PC-3 (cell line): ENCODE measurements at regions not wholly inside any gene's neighbourhood (a gene's known extent, or its start where the extent isn't known, plus 50 kb on each side); places are given as distances from the start of the nearest gene placed in this dataset.

Source experiments
- ATAC-seq: fragments of 200-7000 bp; cut with Tn5 transposase; 2 replicates; pipeline ENCODE4 v1.9.1; 2020; ENCODE audit warnings: mild to moderate bottlenecking, moderate library complexity
- BruUV-seq: library from RNA; stranded (reverse); fragments of 400-500 nt; replicated peaks from 2 replicates; lab custom pipeline; 2021; lab: Mats Ljungman, UMichigan
- CTCF ChIA-PET: fragments of 300-600 bp; sonication (Branson Sonifier 250); formaldehyde crosslinking; loops from one replicate; lab custom pipeline; 2022; ENCODE audit warnings: antibody characterized with exemption; lab: Charles Lee
- POLR2A ChIA-PET: fragments of 300-600 bp; sonication (Branson Sonifier 250); formaldehyde crosslinking; loops from one replicate; lab custom pipeline; 2022; ENCODE audit warnings: antibody characterized with exemption; ENCODE audit not compliant: unreplicated experiment; lab: Charles Lee
- DNase-seq: peaks from one replicate; pipeline ENCODE4 v3.0.0-alpha.2; 2015
- H2AFZ ChIP-seq: fragments of 300-600 bp; sonication (generic); 2 replicates; pipeline ENCODE4 v1.6.0; 2016; ENCODE audit warnings: antibody characterized with exemption, low read length
- H3F3A ChIP-seq: fragments of 300-600 bp; sonication (generic); one replicate; pipeline ENCODE4 v1.6.0; 2017; ENCODE audit warnings: antibody characterized with exemption, low read length, control low read depth, mild to moderate bottlenecking; ENCODE audit not compliant: unreplicated experiment
- H3K27ac ChIP-seq: fragments of 300-600 bp; sonication (generic); 2 replicates; pipeline ENCODE4 v1.5.1; 2016; ENCODE audit warnings: mild to moderate bottlenecking, low read length
- H3K27me3 ChIP-seq: fragments of 300-600 bp; sonication (generic); 2 replicates; pipeline ENCODE4 v1.6.1; 2016; ENCODE audit warnings: low read length, mixed read lengths
- H3K36me3 ChIP-seq: fragments of 300-600 bp; sonication (generic); 2 replicates; pipeline ENCODE4 v1.6.1; 2016; ENCODE audit warnings: low read depth, mixed run types, low read length, mixed read lengths
- H3K4me1 ChIP-seq: fragments of 300-600 bp; sonication (generic); 2 replicates; pipeline ENCODE4 v1.5.1; 2016; ENCODE audit warnings: low read length; ENCODE audit not compliant: insufficient read depth
- H3K4me2 ChIP-seq: fragments of 300-600 bp; sonication (generic); 2 replicates; pipeline ENCODE4 v1.6.0; 2016; ENCODE audit warnings: low read length
- H3K4me3 ChIP-seq: fragments of 300-600 bp; sonication (generic); 2 replicates; pipeline ENCODE4 v1.5.1; 2016; ENCODE audit warnings: mild to moderate bottlenecking, low read length, mixed read lengths
- H3K79me2 ChIP-seq: fragments of 300-600 bp; sonication (generic); 2 replicates; pipeline ENCODE4 v1.6.1; 2017; ENCODE audit warnings: low read length, mixed read lengths
- H3K9ac ChIP-seq: fragments of 300-600 bp; sonication (generic); 2 replicates; pipeline ENCODE4 v1.6.0; 2016; ENCODE audit warnings: mild to moderate bottlenecking, low read length
- H3K9me2 ChIP-seq: fragments of 300-600 bp; sonication (generic); replicated peaks from 2 replicates; pipeline ENCODE4 v1.6.1; 2016; ENCODE audit warnings: mixed run types, low read length, mixed read lengths
- H3K9me3 ChIP-seq: fragments of 300-600 bp; sonication (generic); 2 replicates; pipeline ENCODE4 v1.6.1; 2016; ENCODE audit warnings: low read length, mixed read lengths
- H4K20me1 ChIP-seq: fragments of 300-600 bp; sonication (generic); 2 replicates; pipeline ENCODE4 v1.6.1; 2016; ENCODE audit warnings: low read length, mixed read lengths
- EZH2 ChIP-seq: fragments of 300-600 bp; sonication (generic); IDR thresholded peaks from one replicate; pipeline ENCODE4 v1.6.1; 2017; ENCODE audit warnings: antibody characterized with exemption, mild to moderate bottlenecking, low read length; ENCODE audit not compliant: unreplicated experiment
- EZH2phosphoT487 ChIP-seq: fragments of 300-600 bp; sonication (generic); IDR thresholded peaks from 2 replicates; pipeline ENCODE4 v1.6.1; 2018; ENCODE audit warnings: mild to moderate bottlenecking, antibody characterized with exemption, low read length, borderline replicate concordance
- intact Hi-C: fragments of 100-400 bp; cut with micrococcal nuclease; formaldehyde crosslinking; loops from 2 replicates; pipeline ENCODE4 v1.9.0; 2023
- TF ChIP-seq, protein P1 (sequence below): fragments of 300-600 bp; sonication (generic); conservative IDR thresholded peaks from 2 replicates; pipeline ENCODE4 v1.5.1; 2017; ENCODE audit warnings: antibody characterized with exemption, low read depth, mild to moderate bottlenecking, low read length

DNA sequence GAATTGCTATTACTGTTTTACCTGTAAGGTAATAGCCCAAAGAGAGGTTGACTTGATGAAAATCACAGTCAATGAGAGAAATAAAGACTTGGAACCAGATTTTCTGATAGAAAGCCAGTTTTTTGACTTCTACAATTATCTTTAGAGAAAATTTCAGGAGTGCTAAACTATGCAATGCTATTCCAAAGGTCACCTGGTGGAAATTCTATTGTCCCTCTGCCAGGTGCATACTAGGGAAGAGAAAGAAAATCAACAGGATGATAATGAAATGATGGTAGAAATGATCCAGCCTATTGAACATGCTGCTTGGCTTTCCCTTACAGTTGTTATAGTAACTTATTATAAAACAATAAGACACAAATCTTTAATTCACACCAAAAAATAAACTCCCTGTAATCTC is 85.0 kb downstream of the FASTKD2 start:
- DNase-seq (no peak), ATAC-seq (no peak)
- intact Hi-C loops, result no loop called here
- TF ChIP-seq EZH2 (no peak), EZH2phosphoT487 (no peak)
- TF ChIP-seq, protein P1, sequence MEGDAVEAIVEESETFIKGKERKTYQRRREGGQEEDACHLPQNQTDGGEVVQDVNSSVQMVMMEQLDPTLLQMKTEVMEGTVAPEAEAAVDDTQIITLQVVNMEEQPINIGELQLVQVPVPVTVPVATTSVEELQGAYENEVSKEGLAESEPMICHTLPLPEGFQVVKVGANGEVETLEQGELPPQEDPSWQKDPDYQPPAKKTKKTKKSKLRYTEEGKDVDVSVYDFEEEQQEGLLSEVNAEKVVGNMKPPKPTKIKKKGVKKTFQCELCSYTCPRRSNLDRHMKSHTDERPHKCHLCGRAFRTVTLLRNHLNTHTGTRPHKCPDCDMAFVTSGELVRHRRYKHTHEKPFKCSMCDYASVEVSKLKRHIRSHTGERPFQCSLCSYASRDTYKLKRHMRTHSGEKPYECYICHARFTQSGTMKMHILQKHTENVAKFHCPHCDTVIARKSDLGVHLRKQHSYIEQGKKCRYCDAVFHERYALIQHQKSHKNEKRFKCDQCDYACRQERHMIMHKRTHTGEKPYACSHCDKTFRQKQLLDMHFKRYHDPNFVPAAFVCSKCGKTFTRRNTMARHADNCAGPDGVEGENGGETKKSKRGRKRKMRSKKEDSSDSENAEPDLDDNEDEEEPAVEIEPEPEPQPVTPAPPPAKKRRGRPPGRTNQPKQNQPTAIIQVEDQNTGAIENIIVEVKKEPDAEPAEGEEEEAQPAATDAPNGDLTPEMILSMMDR, result no peak
- ChIA-PET POLR2A (no interaction called here), CTCF (no interaction called here)
- no peak overlapping the region for H2AFZ ChIP-seq
- no peaks in the 10 kb centered on the region for H3F3A ChIP-seq
- no peak overlapping the region for H3K27ac ChIP-seq
- H3K4me1 ChIP-seq, result no peaks in the 10 kb centered on the region
- H4K20me1 ChIP-seq, result no peaks in the 10 kb centered on the region
- H3K4me2 ChIP-seq, result no peak overlapping the region
- no peaks in the 10 kb centered on the region for H3K9me3 ChIP-seq
- H3K9ac ChIP-seq, result no peak overlapping the region
- no TSS peak for BruUV-seq
- no peaks in the 10 kb centered on the region for H3K9me2 ChIP-seq
- H3K27me3 ChIP-seq, result no peaks in the 10 kb centered on the region
- H3K79me2 ChIP-seq, result no peaks in the 10 kb centered on the region
- no peak overlapping the region for H3K4me3 ChIP-seq
- no peaks in the 10 kb centered on the region for H3K36me3 ChIP-seq

DNA sequence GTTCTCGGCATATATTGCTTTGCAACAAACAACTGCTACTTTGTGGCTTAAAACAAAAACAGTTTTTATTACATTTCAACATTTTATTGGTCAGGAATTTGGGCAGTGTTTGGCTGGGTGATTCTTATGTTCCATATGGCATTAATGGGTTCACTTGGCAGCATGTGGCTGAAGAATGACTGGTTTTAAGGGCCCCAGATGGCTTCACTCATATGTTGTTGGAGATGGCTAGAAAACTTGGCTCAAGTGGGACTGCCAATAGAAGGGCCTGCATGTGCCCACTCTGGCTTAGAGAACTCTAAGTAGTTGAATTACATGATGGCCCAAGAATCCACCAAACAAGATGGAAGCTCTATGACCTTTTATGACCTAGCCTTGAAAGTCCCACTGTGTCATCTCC is 86.1 kb downstream of the FASTKD2 start:
- Histone ChIP-seq H3K9ac (no peak overlapping the region), H3K4me3 (no peak overlapping the region), H3K9me3 (no peaks in the 10 kb centered on the region), H3K79me2 (no peaks in the 10 kb centered on the region), H2AFZ (no peak overlapping the region), H3K27ac (no peak overlapping the region), H4K20me1 (no peaks in the 10 kb centered on the region), H3K4me2 (no peak overlapping the region), H3K4me1 (no peaks in the 10 kb centered on the region), H3F3A (no peaks in the 10 kb centered on the region), H3K9me2 (no peaks in the 10 kb centered on the region), H3K27me3 (no peaks in the 10 kb centered on the region), H3K36me3 (no peaks in the 10 kb centered on the region)
- TF ChIP-seq, protein P1, result no peak
- TF ChIP-seq EZH2, result no peak
- TF ChIP-seq EZH2phosphoT487, result no peak
- ATAC-seq, result no peak
- no peak for DNase-seq
- ChIA-PET CTCF (no interaction called here), POLR2A (no interaction called here)
- BruUV-seq, result no TSS peak
- intact Hi-C loops, result no loop called here

DNA sequence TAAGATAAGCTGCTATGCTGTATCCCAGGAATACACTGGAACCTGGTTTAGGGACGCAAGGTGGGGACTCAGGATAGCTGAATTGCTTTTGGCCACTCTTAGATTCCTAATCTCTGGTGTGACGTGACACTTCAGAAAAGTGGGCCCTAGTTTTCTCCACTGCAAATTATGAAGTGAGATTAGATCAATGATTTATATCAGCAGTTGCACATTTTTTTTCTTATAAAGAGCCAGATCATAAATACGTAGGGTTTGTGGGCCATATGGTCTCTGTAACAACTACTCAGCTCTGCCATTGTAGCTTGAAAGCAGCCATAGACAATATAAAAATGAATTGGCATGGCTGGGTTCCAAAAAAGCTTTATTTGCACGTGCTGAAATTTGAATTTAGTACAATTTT is 85.4 kb upstream of the CPO start:
- no peaks in the 10 kb centered on the region; the same call in 1 of the 2 replicates for H3K9me2 ChIP-seq
- H3K36me3 ChIP-seq, result no peaks in the 10 kb centered on the region
- ATAC-seq (no peak), DNase-seq (no peak)
- H3K4me3 ChIP-seq, result no peak overlapping the region
- no peaks in the 10 kb centered on the region for H3K9me3 ChIP-seq
- no peaks in the 10 kb centered on the region for H3K27me3 ChIP-seq
- H3K27ac ChIP-seq, result no peak overlapping the region
- ChIA-PET CTCF (no interaction called here), POLR2A (no interaction called here)
- no TSS peak for BruUV-seq
- no peak overlapping the region for H3K9ac ChIP-seq
- no peaks in the 10 kb centered on the region for H3K79me2 ChIP-seq
- intact Hi-C loops, result no loop called here
- TF ChIP-seq EZH2phosphoT487 (no peak), EZH2 (no peak)
- TF ChIP-seq, protein P1, result no peak
- no peaks in the 10 kb centered on the region for H4K20me1 ChIP-seq
- no peaks in the 10 kb centered on the region for H3F3A ChIP-seq
- H3K4me1 ChIP-seq, result no peaks in the 10 kb centered on the region
- H3K4me2 ChIP-seq, result no peak overlapping the region
- no peak overlapping the region for H2AFZ ChIP-seq
